Esophagus squamous epithelium (tissue), 4 donors: ENCODE measurements at regions not wholly inside any gene's neighbourhood (a gene's known extent, or its start where the extent isn't known, plus 50 kb on each side); places are given as distances from the start of the nearest gene placed in this dataset.

Experiments
- POLR2A ChIP-seq, 4 donors: fragments of 450-650 bp; IDR thresholded peaks; one replicate each; pipeline ENCODE4 v1.6.1; 2017; ENCODE audit warnings: antibody characterized with exemption in 4 of 4, mild to moderate bottlenecking in 4 of 4, moderate library complexity in 3 of 4
- TF ChIP-seq, protein P1 (sequence below), 6 experiments: fragments of 450-650 bp in 4 of 6; fragments of 200-600 bp in 2 of 6; sonication (generic) in 2 of 6; IDR thresholded peaks; one replicate each; pipeline ENCODE4 v1.5.1; 2016 to 2019; ENCODE audit warnings: antibody characterized with exemption in 6 of 6, mild to moderate bottlenecking in 4 of 6, moderate library complexity in 4 of 6

DNA sequence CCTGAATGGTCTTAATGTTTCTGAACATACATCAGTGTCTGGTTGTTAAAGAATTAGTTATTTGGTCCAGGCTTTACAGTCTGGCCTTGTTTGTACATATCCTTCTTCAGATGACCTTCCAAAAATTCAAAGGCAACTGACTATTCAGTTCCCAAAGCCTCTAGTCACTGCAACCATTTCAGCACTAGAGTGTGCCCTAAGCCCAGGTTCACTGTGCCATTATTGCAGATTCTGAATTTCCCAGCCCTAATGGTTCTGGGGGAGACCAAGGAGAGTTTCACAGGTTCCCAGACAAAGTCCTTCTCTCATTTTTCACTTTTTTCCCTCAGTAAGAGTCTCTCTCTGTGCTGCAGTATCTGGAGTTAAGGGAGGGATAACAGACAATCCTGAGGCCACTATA, 235.8 kb downstream of the TRAM1L1 start:
- TF ChIP-seq POLR2A (IDR thresholded peaks at IDR 0.05), result no peak
- TF ChIP-seq, protein P1, sequence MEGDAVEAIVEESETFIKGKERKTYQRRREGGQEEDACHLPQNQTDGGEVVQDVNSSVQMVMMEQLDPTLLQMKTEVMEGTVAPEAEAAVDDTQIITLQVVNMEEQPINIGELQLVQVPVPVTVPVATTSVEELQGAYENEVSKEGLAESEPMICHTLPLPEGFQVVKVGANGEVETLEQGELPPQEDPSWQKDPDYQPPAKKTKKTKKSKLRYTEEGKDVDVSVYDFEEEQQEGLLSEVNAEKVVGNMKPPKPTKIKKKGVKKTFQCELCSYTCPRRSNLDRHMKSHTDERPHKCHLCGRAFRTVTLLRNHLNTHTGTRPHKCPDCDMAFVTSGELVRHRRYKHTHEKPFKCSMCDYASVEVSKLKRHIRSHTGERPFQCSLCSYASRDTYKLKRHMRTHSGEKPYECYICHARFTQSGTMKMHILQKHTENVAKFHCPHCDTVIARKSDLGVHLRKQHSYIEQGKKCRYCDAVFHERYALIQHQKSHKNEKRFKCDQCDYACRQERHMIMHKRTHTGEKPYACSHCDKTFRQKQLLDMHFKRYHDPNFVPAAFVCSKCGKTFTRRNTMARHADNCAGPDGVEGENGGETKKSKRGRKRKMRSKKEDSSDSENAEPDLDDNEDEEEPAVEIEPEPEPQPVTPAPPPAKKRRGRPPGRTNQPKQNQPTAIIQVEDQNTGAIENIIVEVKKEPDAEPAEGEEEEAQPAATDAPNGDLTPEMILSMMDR (IDR thresholded peaks at IDR 0.05), result no peak
